Stimulated activated CD4-positive, alpha-beta T cell treated with anti-CD3 and anti-CD28 coated beads, TNF-alpha, amount 100 ng/mL, for 1 hour (primary cell): ENCODE measurements at regions not wholly inside any gene's neighbourhood (a gene's known extent, or its start where the extent isn't known, plus 50 kb on each side); places are given as distances from the start of the nearest gene placed in this dataset.
"Not testable (repeated sequence)": the region's sequence is repeated elsewhere in the genome, so short reads cannot be mapped to it uniquely, and the experiment has no call there.

Experiments used
- DNase-seq, 3 donors: peaks; one replicate each; pipeline ENCODE4 v3.0.0-alpha.2; 2020; ENCODE audit warnings: low read depth in 3 of 3, low spot score in 1 of 3

DNA sequence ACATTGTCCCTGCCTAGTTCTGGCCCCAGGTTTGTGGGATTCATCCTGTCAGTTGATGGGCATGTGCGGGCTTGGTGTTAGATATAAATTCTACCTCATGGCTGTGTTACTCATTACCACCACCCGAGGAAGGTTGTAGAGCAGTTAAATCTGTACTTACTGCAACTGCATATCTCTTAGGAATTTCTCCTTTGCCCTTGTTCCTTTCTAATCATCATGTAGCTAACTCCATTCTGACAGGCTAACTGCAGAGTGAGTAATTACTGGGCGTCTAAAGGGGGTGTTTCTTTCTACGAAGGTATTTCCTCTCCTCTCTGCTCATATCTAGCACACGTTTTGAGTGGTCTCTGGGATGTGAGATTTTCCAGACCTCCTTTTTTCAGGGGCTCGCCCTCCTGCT, 1076.7 kb downstream of the TMTC2 start:
- DNase-seq = no peak

- no peak for DNase-seq
Measured at GRCh38 chr12:83759906-83760305, 1073.2 kb downstream of the TMTC2 start.

- no peak for DNase-seq
Measured at GRCh38 chr12:83758888-83759631, 1072.4 kb downstream of the TMTC2 start.

DNA sequence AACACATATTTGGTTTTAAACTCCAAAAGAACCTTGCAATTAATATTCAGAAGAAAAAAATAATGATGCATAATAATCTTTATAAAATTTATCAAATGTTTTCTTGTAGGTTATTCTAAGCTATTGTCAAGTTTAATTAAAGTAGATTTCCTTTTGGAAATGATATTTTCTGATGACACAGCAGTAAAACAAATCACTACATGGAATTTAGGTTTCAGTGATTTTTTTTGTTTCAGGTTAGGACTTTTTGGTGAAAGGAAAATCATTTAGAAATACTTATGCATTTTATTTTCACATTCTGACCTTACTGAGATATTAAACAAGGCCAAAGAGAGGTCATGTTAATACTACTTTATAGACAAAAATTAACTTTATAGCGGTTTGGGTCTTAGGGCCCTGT, 1067.2 kb downstream of the TMTC2 start:
- no peak for DNase-seq

- no peak for DNase-seq
Measured at GRCh38 chr12:83753205-83753604, 1066.5 kb downstream of the TMTC2 start.

DNA sequence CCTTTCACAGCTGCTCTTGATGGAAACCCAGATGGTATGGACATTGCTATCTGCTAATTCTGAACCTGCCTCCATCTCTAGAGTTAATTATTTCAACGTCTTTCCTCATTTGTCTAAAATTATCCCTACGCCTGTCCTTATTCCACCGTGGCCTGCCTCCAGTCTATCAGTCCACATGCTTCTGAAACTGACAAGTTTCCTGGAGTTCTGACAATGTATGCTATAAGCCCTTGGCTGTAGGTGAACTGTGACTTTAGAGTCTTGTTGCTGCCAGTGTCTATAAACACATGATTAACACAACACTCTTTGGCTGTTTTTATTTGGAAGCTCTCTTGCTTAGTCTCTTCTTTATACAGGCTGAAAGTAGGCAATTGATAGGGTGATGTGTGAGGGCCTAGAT, 1052.9 kb downstream of the TMTC2 start:
- no peak for DNase-seq

- no peak for DNase-seq
Measured at GRCh38 chr12:83710851-83711250, 1024.1 kb downstream of the TMTC2 start.

DNA sequence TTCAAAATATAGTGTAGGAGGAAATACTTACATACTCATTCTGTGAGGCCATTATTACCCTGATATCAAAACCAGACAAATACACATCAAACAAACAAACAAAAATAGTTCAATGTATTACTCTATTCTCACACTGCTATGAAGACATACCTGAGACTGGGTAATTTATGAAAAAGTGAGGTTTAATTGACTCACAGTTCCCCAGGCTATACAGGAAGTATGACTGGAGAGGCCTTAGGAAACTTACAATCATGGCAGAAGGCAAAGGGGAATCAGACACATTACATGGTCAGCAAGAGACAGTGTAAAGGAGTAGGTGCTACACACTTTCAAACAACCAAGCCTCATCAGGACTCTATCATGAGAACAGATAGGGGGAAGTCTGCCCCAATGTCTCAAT, 1023.2 kb downstream of the TMTC2 start:
- DNase-seq = no peak

DNA sequence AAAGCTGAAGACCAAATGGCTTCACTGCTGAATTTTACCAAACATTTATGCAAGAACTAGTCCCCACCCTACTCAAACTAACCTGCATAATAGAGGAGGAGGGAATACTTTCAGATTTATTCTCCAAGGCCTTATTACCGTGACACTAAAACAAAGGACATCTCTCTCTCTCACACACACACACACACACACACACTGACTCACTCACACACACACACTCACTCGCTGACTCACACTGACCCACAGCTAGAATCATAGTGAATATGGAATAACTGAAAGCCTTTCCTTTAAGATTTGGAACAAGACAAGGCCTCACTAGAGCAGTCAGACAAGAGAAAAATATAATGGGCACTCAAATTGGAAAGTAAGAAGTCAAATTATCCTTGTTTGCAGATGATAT, 1014.1 kb downstream of the TMTC2 start:
- no peak for DNase-seq

- not testable (repeated sequence) for DNase-seq
Measured at GRCh38 chr12:83696311-83696710, 1009.6 kb downstream of the TMTC2 start.

GRCh38 chr12:83691730-83692129, 1005.0 kb downstream of the TMTC2 start:
- no peak for DNase-seq

DNA sequence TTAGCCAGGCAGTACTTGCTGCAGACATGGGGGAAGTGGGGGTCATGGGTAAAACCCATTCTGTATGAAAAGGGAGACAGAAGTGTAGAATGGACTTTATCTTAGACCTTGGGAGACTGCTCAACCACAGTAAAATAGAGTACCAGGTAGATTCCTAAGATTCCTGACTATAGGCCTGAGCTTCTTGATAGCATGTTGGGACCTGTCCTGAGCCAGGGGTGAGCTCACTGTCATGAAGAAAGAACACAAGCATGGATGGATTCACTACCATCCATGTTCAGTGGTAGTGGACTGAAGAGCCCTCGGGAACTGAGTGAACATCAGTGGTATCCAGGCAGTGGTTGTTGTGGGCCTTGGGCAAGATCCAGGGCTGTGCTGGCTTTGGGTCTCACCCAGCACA, 1003.8 kb downstream of the TMTC2 start:
- no peak for DNase-seq

DNA sequence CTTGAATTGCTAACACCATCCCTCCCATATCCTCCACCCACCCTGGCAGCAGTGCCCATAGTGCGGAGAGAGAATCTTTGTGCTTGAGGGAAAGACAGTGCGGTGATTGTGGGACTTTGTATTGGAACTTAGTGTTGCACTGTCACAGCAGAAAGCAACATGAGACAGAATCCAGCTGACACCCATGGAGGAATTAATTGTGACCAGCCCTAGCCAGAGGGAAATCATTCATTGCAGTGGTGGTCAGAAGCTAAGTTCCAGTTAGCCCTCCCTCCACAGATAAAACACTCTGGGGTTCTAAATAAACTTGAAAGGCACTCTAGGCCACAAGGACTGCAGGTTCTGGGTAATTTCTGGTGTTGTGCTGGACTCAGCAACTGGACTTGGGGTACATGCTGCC, 1002.6 kb downstream of the TMTC2 start:
- no peak for DNase-seq

DNA sequence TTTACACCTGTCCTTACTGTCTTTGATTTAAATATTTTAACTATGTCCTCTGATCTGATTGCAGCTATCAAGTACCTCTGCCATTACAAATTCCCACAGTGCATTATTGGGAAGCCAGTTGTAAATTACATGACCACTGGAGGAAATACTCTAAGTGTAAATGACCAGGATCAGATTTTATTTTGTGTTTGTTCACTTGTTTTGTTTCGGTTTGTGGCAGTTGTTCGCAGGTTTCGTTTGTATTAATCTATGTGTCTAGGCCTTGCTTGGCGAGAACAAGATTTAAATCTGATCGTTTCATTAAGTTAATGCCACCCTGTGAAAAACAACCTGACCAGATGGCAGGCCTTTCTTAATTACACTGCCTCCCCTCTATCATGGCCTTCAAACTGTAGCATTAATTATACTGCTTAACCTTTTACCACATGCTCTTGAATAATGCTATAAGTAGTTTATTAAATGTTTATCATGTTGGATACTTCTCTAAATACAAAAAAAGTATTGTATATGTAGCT, 990.1 kb downstream of the TMTC2 start:
- DNase-seq = no peak

DNA sequence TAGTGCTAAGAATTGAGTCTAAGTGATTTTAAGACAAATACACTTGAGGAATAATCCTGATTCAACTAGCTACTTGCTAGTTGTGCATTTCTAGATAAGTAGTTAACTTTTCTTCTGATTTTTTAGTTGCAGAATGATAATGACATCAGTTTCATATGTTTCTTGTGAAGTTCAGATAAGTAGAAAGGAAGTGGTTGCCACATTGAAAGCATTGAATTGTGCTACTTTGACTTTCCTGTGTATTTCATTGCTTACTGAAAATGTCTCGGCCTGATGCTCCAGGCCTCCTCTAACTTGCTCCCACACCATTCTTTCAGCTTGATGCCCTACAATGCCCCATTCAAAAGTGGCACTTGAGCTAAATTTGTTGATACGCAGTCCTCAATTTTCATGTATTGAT, 980.0 kb downstream of the TMTC2 start:
- no peak for DNase-seq

DNA sequence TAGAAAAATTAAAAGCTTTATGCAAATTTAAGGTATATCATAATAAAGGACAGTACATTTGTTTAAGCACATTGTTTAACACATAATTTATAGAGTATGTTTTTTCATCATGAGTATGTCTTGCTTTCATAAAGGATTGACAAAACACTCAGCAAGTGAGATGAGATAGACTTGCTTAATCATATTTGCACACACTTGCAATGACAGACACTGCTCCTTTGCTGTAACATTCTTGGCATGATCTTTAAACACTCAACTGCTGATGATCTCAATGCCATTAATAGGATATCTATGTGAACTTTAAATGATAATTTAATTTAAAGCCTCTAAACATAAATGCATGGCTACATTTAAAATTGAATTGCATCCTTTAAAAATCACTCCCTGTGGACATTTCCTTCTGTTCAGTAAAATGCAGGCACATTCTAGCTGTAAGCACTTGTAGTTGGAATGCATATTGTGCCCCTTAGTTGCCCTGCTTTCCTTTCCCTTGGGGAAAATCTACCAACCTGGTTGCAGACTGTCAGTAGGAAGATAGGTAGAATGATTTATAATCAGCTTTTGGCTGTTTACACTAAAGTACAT, 979.0 kb downstream of the TMTC2 start:
- no peak for DNase-seq

DNA sequence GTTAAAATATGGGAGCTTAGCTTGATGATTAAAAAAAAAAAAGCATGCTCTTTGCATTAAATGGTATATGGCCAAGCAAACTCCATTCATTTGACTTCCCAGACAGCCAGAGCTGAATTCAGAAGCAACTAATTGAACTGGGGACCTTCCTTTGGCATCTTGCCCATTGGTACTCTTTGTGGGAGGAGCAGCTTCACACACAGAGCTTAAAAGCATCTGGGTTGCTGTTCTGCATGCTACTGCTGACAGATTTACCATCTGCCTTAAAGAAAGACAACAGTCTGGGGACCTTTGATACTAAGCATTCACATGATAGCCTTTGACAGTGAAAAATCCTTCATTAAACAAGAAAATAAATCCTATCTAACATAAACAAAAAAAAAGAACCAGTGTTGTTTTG, 977.9 kb downstream of the TMTC2 start:
- DNase-seq = no peak

DNA sequence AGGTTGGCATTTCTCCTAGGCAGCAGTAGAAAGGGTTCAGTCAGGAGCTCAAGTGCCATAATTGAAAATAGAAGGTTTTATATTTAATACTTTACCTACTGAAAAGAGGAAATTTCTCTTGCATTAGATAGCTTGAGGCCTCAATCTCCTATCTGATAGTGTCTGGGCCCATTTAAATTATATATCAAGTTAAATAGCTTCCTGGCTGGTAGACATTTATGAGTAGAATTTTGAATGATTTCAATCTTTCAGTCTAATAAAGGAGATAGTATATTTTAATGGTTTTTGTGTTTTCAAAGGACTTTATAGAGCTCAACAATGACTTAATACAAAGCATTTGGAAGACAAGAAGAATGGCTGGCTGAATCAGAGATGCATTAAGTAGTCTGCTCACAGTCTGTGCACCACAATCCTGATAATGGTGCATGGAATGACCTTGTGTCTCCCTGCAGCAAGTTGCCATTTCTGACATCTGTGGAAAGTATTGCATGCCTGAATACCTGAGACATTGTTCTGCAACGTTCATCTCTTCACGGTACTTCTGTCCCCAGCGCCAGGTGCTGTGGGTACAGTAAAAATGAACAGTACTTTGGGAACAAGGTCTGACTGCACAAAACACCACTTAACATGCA, 974.1 kb downstream of the TMTC2 start:
- no peak for DNase-seq

GRCh38 chr12:83659321-83659720, 972.6 kb downstream of the TMTC2 start:
- DNase-seq = no peak

DNA sequence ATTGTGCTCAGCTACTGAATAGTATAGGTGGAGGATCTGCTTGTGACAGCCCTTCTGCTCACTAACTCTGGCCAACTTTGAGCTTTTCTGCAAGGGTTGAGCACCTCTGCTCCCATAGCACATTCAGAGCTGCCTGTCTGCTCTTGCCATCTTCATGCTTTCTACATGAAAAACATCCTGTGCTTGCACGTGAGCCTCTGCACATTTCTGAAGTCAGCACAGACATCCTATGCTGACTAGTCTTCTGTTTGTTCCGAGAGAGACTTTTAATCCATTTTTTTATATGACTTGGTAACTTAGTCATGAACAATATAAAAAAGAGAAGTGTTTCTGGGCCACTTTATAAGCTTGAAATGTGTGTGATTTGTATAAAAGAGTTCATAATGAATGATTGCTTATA, 969.3 kb downstream of the TMTC2 start:
- DNase-seq = no peak

DNA sequence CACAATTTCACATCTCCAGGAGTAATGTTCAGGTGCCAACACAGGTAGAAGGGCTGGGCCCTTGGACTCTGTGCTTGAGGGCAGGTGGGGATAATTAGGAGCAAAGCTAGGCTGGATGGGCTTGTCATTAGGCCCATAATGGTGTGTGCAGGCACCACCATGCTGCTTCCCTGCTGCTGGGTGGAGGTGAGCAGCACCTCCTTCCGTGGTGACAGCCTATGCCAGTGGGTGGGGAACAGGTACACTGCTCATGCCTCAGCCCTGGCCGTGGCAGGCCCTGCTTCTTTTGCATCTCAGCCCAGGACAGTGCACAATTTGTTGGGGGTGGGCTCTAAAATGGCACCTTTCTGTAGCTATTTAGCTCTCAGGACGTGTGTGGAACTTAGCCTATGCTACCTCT, 955.5 kb downstream of the TMTC2 start:
- DNase-seq = no peak

- DNase-seq = no peak
Measured at GRCh38 chr12:83641789-83642188, 955.1 kb downstream of the TMTC2 start.
